ENCODE measurements at regions not wholly inside any gene's neighbourhood (a gene's known extent, or its start where the extent isn't known, plus 50 kb on each side); places are given as distances from the start of the nearest gene placed in this dataset.

GRCh38 chr10:118537623-118538022 is 57.8 kb downstream of the PRLHR start:
- no peak for ATAC-seq
- H3K27ac Mint-ChIP-seq, result no peak overlapping the region
- no peak overlapping the region for H3K4me3 Mint-ChIP-seq

DNA sequence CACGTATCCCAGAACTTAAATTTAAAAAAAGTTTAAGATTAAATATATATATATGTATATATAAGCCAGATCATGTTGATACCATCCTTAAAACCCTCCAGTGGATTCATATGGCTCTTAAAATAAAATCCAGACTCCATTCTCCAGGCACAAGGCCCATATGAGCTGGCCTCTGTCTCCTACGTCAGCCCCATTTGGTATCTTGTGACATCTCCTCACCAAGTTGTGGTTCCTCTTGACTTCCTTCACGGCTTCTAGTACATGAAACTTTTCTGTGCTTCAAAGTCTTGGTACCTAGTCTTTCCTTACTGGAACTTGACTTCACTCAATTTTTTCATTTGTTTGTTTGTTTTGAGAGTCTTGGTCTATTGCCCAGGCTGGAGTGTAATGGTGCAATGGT is 61.3 kb downstream of the PRLHR start:
- peaks cover 36% of the 10 kb centered on the region for H3K27me3 Mint-ChIP-seq
- no peak overlapping the region for H3K27ac Mint-ChIP-seq
- H3K4me3 Mint-ChIP-seq, result no peak overlapping the region
- no peak for ATAC-seq
- no peaks in the 10 kb centered on the region for H3K9me3 ChIP-seq (ENCODE audit: control insufficient read depth, low read length, poor library complexity, severe bottlenecking)
- no peak for DNase-seq
- H3K4me1 Mint-ChIP-seq, result no peaks in the 10 kb centered on the region
- peaks cover 3% of the 10 kb centered on the region for H3K36me3 Mint-ChIP-seq (ENCODE audit: low read depth)

More at GRCh38 chr10:118537623-118538022, 57.8 kb downstream of the PRLHR start:
- no peak for DNase-seq
- no peaks in the 10 kb centered on the region for H3K9me3 ChIP-seq (ENCODE audit: control insufficient read depth, low read length, poor library complexity, severe bottlenecking)
- Mint-ChIP-seq H3K36me3 (ENCODE audit: low read depth) (peaks cover 3% of the 10 kb centered on the region), H3K27me3 (peaks cover 45% of the 10 kb centered on the region), H3K4me1 (no peaks in the 10 kb centered on the region)

DNA sequence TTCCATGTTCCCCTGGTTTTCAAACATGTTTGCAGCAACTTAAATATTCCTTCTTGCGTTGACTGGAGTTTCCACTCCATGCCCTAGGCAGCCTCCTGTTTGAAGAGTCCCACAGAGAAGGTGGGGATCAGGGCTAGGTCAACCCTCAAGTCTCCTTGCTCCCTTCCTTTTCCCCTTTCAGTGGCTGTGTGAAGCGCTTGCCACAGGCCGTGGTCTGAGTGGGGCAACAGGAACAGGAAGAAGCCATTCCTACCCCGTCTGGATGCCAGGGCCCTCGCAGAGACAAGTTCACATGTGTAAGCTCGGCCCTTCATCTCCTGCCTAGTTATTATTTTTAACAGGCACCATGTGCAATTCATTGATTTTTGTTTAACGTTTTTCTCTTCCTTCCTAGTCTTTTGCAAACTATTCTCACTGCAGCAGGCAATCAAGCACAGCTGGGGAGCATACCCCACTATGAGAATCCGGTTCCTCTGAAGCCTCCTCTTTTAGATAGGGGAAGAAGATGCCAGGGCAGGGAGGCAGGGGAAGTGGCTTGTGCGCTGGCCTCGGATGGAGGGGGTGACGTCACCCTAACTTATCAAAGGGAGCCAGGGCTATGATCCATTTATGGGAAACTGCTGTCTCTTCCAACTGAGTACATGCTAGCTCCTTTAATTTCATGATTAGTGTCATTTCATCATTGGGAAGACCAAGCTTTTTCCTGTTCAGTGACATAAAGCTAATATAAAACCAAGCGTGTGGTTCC is 64.2 kb downstream of the PRLHR start:
- H3K27ac Mint-ChIP-seq, result no peak overlapping the region
- no peak overlapping the region for H3K4me3 Mint-ChIP-seq
- H3K36me3 Mint-ChIP-seq (ENCODE audit: low read depth), result peaks cover 3% of the 10 kb centered on the region
- DNase-seq (no peak), ATAC-seq (no peak)
- peaks cover 49% of the 10 kb centered on the region for H3K27me3 Mint-ChIP-seq
- H3K9me3 ChIP-seq (ENCODE audit: control insufficient read depth, low read length, poor library complexity, severe bottlenecking), result no peaks in the 10 kb centered on the region
- no peaks in the 10 kb centered on the region for H3K4me1 Mint-ChIP-seq

- Mint-ChIP-seq H3K27me3 (peaks cover 57% of the 10 kb centered on the region), H3K4me3 (no peak overlapping the region), H3K4me1 (no peaks in the 10 kb centered on the region), H3K36me3 (ENCODE audit: low read depth) (no peaks in the 10 kb centered on the region), H3K27ac (no peak overlapping the region)
- no peak for ATAC-seq
- no peaks in the 10 kb centered on the region for H3K9me3 ChIP-seq (ENCODE audit: control insufficient read depth, low read length, poor library complexity, severe bottlenecking)
- no peak for DNase-seq
Observed at GRCh38 chr10:118528426-118528825, 67.0 kb downstream of the PRLHR start.

- H3K4me1 Mint-ChIP-seq, result peaks cover 2% of the 10 kb centered on the region
- H3K36me3 Mint-ChIP-seq (ENCODE audit: low read depth), result no peaks in the 10 kb centered on the region
- no peak overlapping the region for H3K4me3 Mint-ChIP-seq
- H3K27ac Mint-ChIP-seq, result no peak overlapping the region
- no peaks in the 10 kb centered on the region for H3K9me3 ChIP-seq (ENCODE audit: control insufficient read depth, low read length, poor library complexity, severe bottlenecking)
- ATAC-seq, result no peak
- no peak for DNase-seq
- peaks cover 65% of the 10 kb centered on the region for H3K27me3 Mint-ChIP-seq
Observed at GRCh38 chr10:118523775-118524174, 71.7 kb downstream of the PRLHR start.

DNA sequence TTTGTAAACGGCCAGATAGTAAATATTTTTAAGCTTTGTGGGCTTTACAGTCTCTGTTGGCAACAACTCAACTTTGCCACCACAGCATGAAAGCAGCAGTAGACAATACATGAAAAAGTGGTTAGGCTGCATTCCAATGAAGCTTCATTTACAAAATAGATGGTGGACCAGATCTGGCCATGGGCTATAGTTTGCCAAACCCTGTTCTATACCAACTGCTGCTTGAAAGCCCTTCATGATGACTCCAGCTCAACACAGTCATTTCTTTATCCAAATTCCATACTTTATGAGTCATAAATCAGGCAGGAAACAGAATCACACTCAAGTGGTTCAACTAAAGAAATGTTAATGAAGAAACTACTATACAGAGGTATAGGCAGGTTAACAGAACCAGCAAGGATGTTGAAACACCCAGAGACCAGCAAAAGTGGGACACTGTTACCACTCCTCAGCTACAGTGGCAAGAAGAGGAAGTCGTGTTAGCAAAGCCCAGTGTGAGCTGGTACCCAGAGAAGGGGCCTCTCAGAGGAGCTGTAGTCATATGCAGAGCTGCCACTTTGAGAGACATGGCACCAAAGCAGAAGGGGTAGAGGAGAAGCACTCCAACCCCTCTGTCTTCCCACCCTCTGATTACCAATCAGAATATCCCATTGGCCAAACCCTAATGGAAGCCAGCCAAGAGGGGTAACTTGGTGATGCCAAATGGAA is 72.5 kb downstream of the PRLHR start:
- peaks cover 57% of the 10 kb centered on the region for H3K27me3 Mint-ChIP-seq
- DNase-seq, result no peak

DNA sequence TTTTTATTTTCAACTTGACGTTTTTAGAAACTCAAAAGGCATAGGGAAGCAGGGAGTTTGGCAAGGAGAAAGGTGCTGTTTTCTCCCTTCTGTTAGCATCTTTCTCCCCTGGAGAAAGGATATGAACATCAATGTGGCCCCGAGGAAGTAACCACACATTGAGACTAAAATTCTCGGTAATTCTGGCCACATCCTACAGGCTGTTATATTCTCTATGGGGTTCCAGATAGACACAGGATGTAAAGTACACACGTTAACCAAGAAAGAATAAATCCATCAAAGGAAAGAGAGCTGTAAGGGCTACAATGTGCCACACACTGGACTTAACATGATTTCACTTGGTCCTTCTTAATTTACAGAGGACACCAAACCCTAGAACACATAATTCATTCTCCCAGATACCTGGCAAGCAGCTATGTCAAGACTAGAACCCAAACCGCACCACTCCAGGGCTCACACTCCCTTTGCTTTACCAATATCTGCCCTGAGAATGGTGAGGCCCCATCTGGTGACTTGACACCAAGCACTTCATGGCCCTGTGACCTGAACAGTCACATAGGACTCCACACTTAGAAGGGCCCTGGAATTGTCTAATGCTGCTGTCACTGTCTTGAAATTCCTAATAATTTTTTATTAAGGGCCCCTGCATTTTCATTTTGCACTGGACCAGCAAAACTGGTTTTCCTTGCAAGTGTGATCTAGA is 73.9 kb downstream of the PRLHR start:
- H3K36me3 Mint-ChIP-seq (ENCODE audit: low read depth), result no peaks in the 10 kb centered on the region
- peaks cover 2% of the 10 kb centered on the region for H3K4me1 Mint-ChIP-seq
- H3K4me3 Mint-ChIP-seq, result no peak overlapping the region
- H3K27ac Mint-ChIP-seq, result no peak overlapping the region
- no peaks in the 10 kb centered on the region for H3K9me3 ChIP-seq (ENCODE audit: control insufficient read depth, low read length, poor library complexity, severe bottlenecking)
- ATAC-seq (no peak), DNase-seq (no peak)
- peaks cover 43% of the 10 kb centered on the region for H3K27me3 Mint-ChIP-seq

More for the DNA sequence above, 72.5 kb downstream of the PRLHR start:
- Mint-ChIP-seq H3K4me3 (no peak overlapping the region), H3K36me3 (ENCODE audit: low read depth) (no peaks in the 10 kb centered on the region), H3K27ac (no peak overlapping the region), H3K4me1 (peaks cover 2% of the 10 kb centered on the region)
- no peaks in the 10 kb centered on the region for H3K9me3 ChIP-seq (ENCODE audit: control insufficient read depth, low read length, poor library complexity, severe bottlenecking)
- ATAC-seq, result no peak

- peaks cover 37% of the 10 kb centered on the region for H3K27me3 Mint-ChIP-seq
- ATAC-seq, result no peak
Observed at GRCh38 chr10:118520116-118520742, 75.2 kb downstream of the PRLHR start.

DNA sequence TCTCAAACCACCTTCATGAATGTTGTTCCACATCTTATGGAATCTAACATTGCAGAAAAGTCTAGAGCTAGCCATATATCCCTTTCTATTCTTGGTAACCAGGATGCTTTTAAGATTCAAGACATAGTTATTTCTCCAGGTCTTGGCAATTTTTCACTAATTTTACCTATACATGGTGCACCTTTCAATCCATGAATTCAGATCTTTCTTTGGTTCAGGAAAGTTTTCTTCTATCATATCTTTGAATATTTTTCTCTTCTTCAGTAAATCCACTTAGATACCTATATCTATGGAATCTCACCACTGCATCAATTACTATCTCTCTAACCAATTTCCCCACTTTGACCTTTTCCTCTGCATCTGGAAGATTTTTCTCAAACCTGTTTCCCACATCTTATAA is 77.4 kb downstream of the PRLHR start:
- H3K36me3 Mint-ChIP-seq (ENCODE audit: low read depth), result no peaks in the 10 kb centered on the region
- no peak overlapping the region for H3K27ac Mint-ChIP-seq
- ATAC-seq, result no peak
- peaks cover 2% of the 10 kb centered on the region for H3K4me1 Mint-ChIP-seq
- DNase-seq, result no peak
- H3K4me3 Mint-ChIP-seq, result no peak overlapping the region
- peaks cover 43% of the 10 kb centered on the region for H3K27me3 Mint-ChIP-seq
- no peaks in the 10 kb centered on the region for H3K9me3 ChIP-seq (ENCODE audit: control insufficient read depth, low read length, poor library complexity, severe bottlenecking)

More at GRCh38 chr10:118520116-118520742, 75.2 kb downstream of the PRLHR start:
- Mint-ChIP-seq H3K36me3 (ENCODE audit: low read depth) (no peaks in the 10 kb centered on the region), H3K4me3 (no peak overlapping the region), H3K27ac (no peak overlapping the region), H3K4me1 (peaks cover 2% of the 10 kb centered on the region)
- DNase-seq, result no peak
- no peaks in the 10 kb centered on the region for H3K9me3 ChIP-seq (ENCODE audit: control insufficient read depth, low read length, poor library complexity, severe bottlenecking)

DNA sequence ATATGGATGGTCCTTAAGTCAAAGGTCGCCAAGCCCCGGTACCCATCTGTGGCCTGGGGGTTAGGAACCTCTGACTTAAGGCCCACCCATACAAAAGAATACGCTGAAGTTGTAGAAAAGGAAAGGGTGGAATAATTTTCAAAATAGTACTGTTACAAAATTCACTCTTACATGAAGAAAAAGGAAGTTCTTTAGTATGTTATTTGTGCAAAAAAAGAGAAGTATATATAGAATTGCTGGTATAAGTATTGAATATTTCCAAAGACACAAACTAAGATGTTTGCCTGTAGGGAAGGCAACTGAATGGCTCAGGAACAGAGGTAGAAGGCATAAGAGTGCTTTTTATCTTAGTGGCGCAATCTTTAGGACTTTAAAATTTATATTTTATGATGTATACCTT is 78.7 kb downstream of the PRLHR start:
- no peak overlapping the region for H3K4me3 Mint-ChIP-seq
- no peaks in the 10 kb centered on the region for H3K4me1 Mint-ChIP-seq
- ATAC-seq, result no peak
- DNase-seq, result no peak
- H3K27ac Mint-ChIP-seq, result no peak overlapping the region
- peaks cover 30% of the 10 kb centered on the region for H3K27me3 Mint-ChIP-seq
- no peaks in the 10 kb centered on the region for H3K36me3 Mint-ChIP-seq (ENCODE audit: low read depth)
- no peaks in the 10 kb centered on the region for H3K9me3 ChIP-seq (ENCODE audit: control insufficient read depth, low read length, poor library complexity, severe bottlenecking)

- no peaks in the 10 kb centered on the region for H3K9me3 ChIP-seq (ENCODE audit: control insufficient read depth, low read length, poor library complexity, severe bottlenecking)
- Mint-ChIP-seq H3K4me3 (no peak overlapping the region), H3K36me3 (ENCODE audit: low read depth) (no peaks in the 10 kb centered on the region), H3K27me3 (peaks cover 16% of the 10 kb centered on the region), H3K27ac (no peak overlapping the region), H3K4me1 (no peaks in the 10 kb centered on the region)
- DNase-seq (no peak), ATAC-seq (no peak)
Observed at GRCh38 chr10:118513174-118513573, 82.3 kb downstream of the PRLHR start.

GRCh38 chr10:118511711-118512110 is 83.7 kb downstream of the PRLHR start:
- no peak overlapping the region for H3K27ac Mint-ChIP-seq

DNA sequence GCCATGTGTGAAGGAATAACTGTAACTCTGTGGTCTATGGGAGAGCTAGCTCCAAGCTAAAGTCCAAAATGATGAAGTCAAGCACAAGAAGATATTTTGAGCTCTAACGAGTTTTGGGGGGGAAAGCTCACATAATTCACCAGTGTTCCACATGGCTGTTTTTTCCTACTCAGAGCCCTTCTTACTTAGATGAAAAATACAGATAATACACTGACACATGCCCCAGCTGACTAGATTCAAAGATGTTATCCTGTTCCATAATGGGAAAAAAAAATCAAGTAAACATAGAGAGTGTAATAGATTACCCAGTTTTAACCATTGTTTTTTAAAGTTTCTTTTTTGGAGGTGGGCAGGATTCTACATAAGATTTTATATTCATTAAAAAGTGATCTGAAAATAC is 86.6 kb downstream of the PRLHR start:
- Mint-ChIP-seq H3K36me3 (ENCODE audit: low read depth) (no peaks in the 10 kb centered on the region), H3K4me3 (no peak overlapping the region), H3K27ac (no peak overlapping the region), H3K27me3 (peaks cover 12% of the 10 kb centered on the region), H3K4me1 (peaks cover 5% of the 10 kb centered on the region)
- no peak for DNase-seq
- H3K9me3 ChIP-seq (ENCODE audit: control insufficient read depth, low read length, poor library complexity, severe bottlenecking), result no peaks in the 10 kb centered on the region
- no peak for ATAC-seq

More at GRCh38 chr10:118511711-118512110, 83.7 kb downstream of the PRLHR start:
- no peak for DNase-seq
- Mint-ChIP-seq H3K27me3 (peaks cover 18% of the 10 kb centered on the region), H3K4me3 (no peak overlapping the region), H3K36me3 (ENCODE audit: low read depth) (no peaks in the 10 kb centered on the region), H3K4me1 (no peaks in the 10 kb centered on the region)
- no peaks in the 10 kb centered on the region for H3K9me3 ChIP-seq (ENCODE audit: control insufficient read depth, low read length, poor library complexity, severe bottlenecking)
- no peak for ATAC-seq
